ENCODE measurements at regions not wholly inside any gene's neighbourhood (a gene's known extent, or its start where the extent isn't known, plus 50 kb on each side); places are given as distances from the start of the nearest gene placed in this dataset.
"Not testable (repeated sequence)": the region's sequence is repeated elsewhere in the genome, so short reads cannot be mapped to it uniquely, and the experiment has no call there.

DNA sequence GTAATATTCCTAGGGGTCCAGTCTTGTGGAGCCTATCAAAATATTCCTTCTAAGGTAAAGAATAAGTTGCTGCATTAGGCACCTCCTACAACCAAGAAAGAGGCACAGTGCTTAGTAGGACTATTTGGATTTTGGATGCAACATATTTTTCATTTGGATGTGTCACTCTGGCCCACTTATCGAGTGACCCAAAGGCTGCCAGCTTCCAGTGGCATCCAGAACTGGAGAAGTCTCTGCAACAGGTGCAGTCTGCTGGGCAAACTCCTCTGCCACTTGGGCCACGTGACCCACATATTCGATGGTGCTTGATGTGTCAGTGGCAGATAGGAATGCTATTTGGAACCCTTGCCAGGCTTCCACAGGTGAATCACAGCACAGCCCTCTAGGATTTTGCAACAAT, 151.7 kb downstream of the RBMY1A1 start:
- H3K4me1 ChIP-seq (ENCODE audit: control insufficient read depth in 1 of 2, extremely low read depth in 1 of 2, insufficient read depth in 2 of 2, low read length in 2 of 2); ATAC-seq (replicated peaks in 1 of 4); H3K9me3 ChIP-seq; H3K4me3 Mint-ChIP-seq; POLR2A ChIA-PET; H3K4me3 ChIP-seq (ENCODE audit: control insufficient read depth in 1 of 2, extremely low read depth in 1 of 2, low read length in 1 of 2); H3K27ac ChIP-seq (ENCODE audit: low read length); H3K4me1 Mint-ChIP-seq; H3K9me3 Mint-ChIP-seq; CTCF ChIA-PET; H3K36me3 ChIP-seq (ENCODE audit: control insufficient read depth in 2 of 2, extremely low read depth in 1 of 2, insufficient read depth in 1 of 2, low read length in 1 of 2); H3K27me3 Mint-ChIP-seq; H3K27ac Mint-ChIP-seq; H3K27me3 ChIP-seq (replicated peaks in 1 of 2; ENCODE audit: control insufficient read depth in 2 of 2, extremely low read depth in 1 of 2, insufficient read depth in 2 of 2, low read length in 1 of 2); H3K36me3 Mint-ChIP-seq; DNase-seq: not testable (repeated sequence)
- no CpG with 5 or more reads among the region's 3 CpGs for WGBS (ENCODE audit: insufficient coverage)

DNA sequence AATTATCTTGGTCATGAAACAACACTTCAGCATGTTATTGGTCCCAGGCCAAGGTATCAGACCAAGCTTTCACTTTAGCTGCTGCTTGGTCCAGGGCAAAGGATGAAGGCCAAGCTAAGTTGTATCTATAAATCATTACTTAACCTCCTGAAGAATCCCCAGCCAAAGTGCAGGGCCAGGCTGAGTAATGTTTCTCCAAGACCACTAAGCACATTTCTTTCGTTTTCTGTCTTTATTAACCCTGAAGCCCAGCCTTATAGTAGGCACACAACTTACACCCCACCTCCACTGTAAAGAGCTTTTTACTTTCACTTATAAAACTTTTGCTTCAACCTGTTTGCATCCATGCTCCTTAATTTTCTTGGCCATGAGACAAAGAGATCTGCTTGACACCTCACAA, 167.3 kb downstream of the RBMY1A1 start:
- H3K27ac ChIP-seq (ENCODE audit: low read length); H3K27me3 ChIP-seq (replicated peaks in 1 of 2; ENCODE audit: control insufficient read depth in 2 of 2, extremely low read depth in 1 of 2, insufficient read depth in 2 of 2, low read length in 1 of 2); H3K27ac Mint-ChIP-seq; H3K9me3 Mint-ChIP-seq; DNase-seq; H3K9me3 ChIP-seq; H3K4me1 ChIP-seq (ENCODE audit: control insufficient read depth in 1 of 2, extremely low read depth in 1 of 2, insufficient read depth in 2 of 2, low read length in 2 of 2); H3K27me3 Mint-ChIP-seq; ATAC-seq (replicated peaks in 1 of 4); H3K36me3 Mint-ChIP-seq; H3K4me3 ChIP-seq (ENCODE audit: control insufficient read depth in 1 of 2, extremely low read depth in 1 of 2, low read length in 1 of 2); CTCF ChIA-PET; POLR2A ChIA-PET; H3K36me3 ChIP-seq (ENCODE audit: control insufficient read depth in 2 of 2, extremely low read depth in 1 of 2, insufficient read depth in 1 of 2, low read length in 1 of 2); H3K4me3 Mint-ChIP-seq; H3K4me1 Mint-ChIP-seq: not testable (repeated sequence)
- no CpG with 5 or more reads among the region's 1 CpG for WGBS (ENCODE audit: insufficient coverage)

DNA sequence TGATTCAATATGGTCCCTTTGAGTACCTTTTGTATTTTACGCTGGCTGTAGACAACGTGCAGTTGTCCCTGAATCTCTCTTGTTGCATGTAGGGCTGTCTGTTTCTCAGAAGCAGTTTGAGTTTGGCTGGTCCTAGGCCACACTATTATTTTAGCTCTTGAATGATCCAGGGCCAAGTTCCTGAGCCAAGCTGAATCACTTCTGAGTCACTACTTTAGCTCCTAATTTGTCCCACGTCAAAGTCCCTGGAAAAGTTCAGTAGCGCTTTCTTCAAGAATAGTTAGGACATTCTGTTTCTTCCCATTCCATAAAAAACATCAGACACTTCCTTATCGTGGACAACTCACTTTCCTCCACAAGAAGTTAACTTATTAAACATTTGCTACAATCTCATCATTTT, 168.2 kb downstream of the RBMY1A1 start:
- H3K36me3 Mint-ChIP-seq; POLR2A ChIA-PET; H3K4me3 ChIP-seq (ENCODE audit: control insufficient read depth in 1 of 2, extremely low read depth in 1 of 2, low read length in 1 of 2); H3K27ac Mint-ChIP-seq; H3K27me3 Mint-ChIP-seq; H3K36me3 ChIP-seq (ENCODE audit: control insufficient read depth in 2 of 2, extremely low read depth in 1 of 2, insufficient read depth in 1 of 2, low read length in 1 of 2); H3K27ac ChIP-seq (ENCODE audit: low read length); H3K9me3 Mint-ChIP-seq; H3K4me1 ChIP-seq (ENCODE audit: control insufficient read depth in 1 of 2, extremely low read depth in 1 of 2, insufficient read depth in 2 of 2, low read length in 2 of 2); H3K4me3 Mint-ChIP-seq; H3K9me3 ChIP-seq; H3K27me3 ChIP-seq (replicated peaks in 1 of 2; ENCODE audit: control insufficient read depth in 2 of 2, extremely low read depth in 1 of 2, insufficient read depth in 2 of 2, low read length in 1 of 2); DNase-seq; H3K4me1 Mint-ChIP-seq; CTCF ChIA-PET; ATAC-seq (replicated peaks in 1 of 4): not testable (repeated sequence)
- no CpG with 5 or more reads among the region's 5 CpGs for WGBS (ENCODE audit: insufficient coverage)

DNA sequence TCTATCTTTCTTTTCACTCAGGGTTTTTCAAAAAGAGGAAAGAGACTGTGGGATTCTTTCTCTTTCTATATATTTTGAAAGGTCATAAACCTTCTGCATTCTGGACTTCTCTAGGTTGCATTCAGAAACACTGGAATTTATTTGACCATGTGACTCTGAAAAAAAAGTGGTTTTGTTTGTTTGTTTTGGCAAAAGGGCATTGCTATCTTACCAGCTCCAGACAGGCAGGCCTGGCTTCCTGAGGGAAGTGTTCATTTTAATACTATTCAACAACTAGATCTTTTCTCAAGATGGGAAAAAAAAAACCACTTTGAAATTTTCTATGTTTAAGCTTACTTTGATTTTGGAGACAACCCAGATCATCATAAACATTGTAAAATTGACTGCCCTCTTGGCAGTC, 170.6 kb downstream of the RBMY1A1 start:
- ATAC-seq (replicated peaks in 1 of 4), result no peak
- CTCF ChIA-PET, result no interaction called here
- Histone ChIP-seq H3K9me3 (no peaks in the 10 kb centered on the region), H3K36me3 (ENCODE audit: control insufficient read depth in 2 of 2, extremely low read depth in 1 of 2, insufficient read depth in 1 of 2, low read length in 1 of 2) (no peaks in the 10 kb centered on the region), H3K4me3 (ENCODE audit: control insufficient read depth in 1 of 2, extremely low read depth in 1 of 2, low read length in 1 of 2) (no peak overlapping the region), H3K4me1 (ENCODE audit: control insufficient read depth in 1 of 2, extremely low read depth in 1 of 2, insufficient read depth in 2 of 2, low read length in 2 of 2) (no peaks in the 10 kb centered on the region), H3K27me3 (replicated peaks in 1 of 2; ENCODE audit: control insufficient read depth in 2 of 2, extremely low read depth in 1 of 2, insufficient read depth in 2 of 2, low read length in 1 of 2) (no peaks in the 10 kb centered on the region), H3K27ac (ENCODE audit: low read length) (no peak overlapping the region)
- H3K4me3 Mint-ChIP-seq, result no peak overlapping the region
- no peaks in the 10 kb centered on the region for H3K36me3 Mint-ChIP-seq
- H3K9me3 Mint-ChIP-seq, result peaks cover 0 to 4% (median 0%) of the 10 kb centered on the region in 3 donors
- no peak overlapping the region for H3K27ac Mint-ChIP-seq
- H3K4me1 Mint-ChIP-seq, result no peaks in the 10 kb centered on the region
- DNase-seq, result no peak
- POLR2A ChIA-PET, result no interaction called here
- H3K27me3 Mint-ChIP-seq, result no peaks in the 10 kb centered on the region

DNA sequence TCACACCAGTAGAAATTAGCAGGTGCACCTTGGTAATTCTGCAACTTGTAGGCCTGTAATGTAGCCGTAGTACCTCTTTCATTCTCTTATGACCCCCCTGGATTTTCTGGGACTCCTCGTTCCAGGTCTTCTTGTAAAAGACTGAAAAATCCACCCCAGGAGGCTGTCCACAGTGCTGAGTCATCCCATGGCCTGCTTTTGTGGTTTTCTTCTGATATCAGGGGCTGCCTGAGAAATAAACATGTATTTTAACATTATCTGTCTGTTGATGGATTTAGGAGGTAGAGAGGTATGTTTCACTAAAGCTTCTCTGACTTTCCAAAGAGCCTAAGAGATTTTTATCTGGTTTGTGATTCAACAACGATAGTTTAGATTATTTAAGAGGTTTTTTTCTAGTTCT, 171.9 kb downstream of the RBMY1A1 start:
- H3K36me3 Mint-ChIP-seq; H3K27me3 ChIP-seq (replicated peaks in 1 of 2; ENCODE audit: control insufficient read depth in 2 of 2, extremely low read depth in 1 of 2, insufficient read depth in 2 of 2, low read length in 1 of 2); H3K4me1 ChIP-seq (ENCODE audit: control insufficient read depth in 1 of 2, extremely low read depth in 1 of 2, insufficient read depth in 2 of 2, low read length in 2 of 2); CTCF ChIA-PET; H3K36me3 ChIP-seq (ENCODE audit: control insufficient read depth in 2 of 2, extremely low read depth in 1 of 2, insufficient read depth in 1 of 2, low read length in 1 of 2); H3K4me1 Mint-ChIP-seq; POLR2A ChIA-PET; H3K9me3 Mint-ChIP-seq; H3K4me3 Mint-ChIP-seq; H3K27ac ChIP-seq (ENCODE audit: low read length); H3K27ac Mint-ChIP-seq; H3K4me3 ChIP-seq (ENCODE audit: control insufficient read depth in 1 of 2, extremely low read depth in 1 of 2, low read length in 1 of 2); H3K9me3 ChIP-seq; ATAC-seq (replicated peaks in 1 of 4); H3K27me3 Mint-ChIP-seq; DNase-seq: not testable (repeated sequence)
- no CpG with 5 or more reads among the region's 3 CpGs for WGBS (ENCODE audit: insufficient coverage)

DNA sequence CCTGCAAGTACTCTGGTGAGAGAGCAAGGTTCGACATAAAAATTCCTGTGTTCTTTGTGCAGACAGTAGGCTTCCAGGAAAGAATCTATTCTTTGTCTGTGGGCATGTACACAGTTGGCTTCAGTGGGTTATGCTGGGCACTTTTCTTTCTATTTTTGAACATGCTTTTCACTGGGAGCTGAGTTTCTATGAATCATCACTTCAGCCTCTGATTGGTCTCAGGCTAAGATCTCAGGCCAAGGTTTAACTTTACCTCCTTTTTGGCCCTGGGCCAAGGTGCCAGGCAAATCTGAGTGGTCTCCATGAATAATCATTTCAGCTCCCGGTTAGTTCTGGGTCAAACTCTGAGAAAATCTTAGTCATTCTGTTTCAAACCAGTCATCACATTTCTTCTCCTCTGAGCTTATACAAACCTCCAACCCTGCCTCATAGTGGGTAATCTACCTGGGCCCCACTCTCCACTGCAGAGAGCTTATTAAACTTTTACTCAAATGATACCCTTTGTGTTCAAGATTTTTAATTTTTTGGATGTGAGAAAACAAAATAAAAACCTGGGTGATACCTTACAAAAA, 158.8 kb downstream of the RBMY1D start:
- H3K4me1 ChIP-seq (ENCODE audit: control insufficient read depth in 1 of 2, extremely low read depth in 1 of 2, insufficient read depth in 2 of 2, low read length in 2 of 2); H3K36me3 ChIP-seq (ENCODE audit: control insufficient read depth in 2 of 2, extremely low read depth in 1 of 2, insufficient read depth in 1 of 2, low read length in 1 of 2); H3K27ac Mint-ChIP-seq; H3K4me3 Mint-ChIP-seq; DNase-seq; CTCF ChIA-PET; ATAC-seq (replicated peaks in 1 of 4); H3K9me3 Mint-ChIP-seq; H3K27me3 Mint-ChIP-seq; POLR2A ChIA-PET; H3K36me3 Mint-ChIP-seq; H3K4me1 Mint-ChIP-seq; H3K9me3 ChIP-seq; H3K27me3 ChIP-seq (replicated peaks in 1 of 2; ENCODE audit: control insufficient read depth in 2 of 2, extremely low read depth in 1 of 2, insufficient read depth in 2 of 2, low read length in 1 of 2); H3K27ac ChIP-seq (ENCODE audit: low read length); H3K4me3 ChIP-seq (ENCODE audit: control insufficient read depth in 1 of 2, extremely low read depth in 1 of 2, low read length in 1 of 2): not testable (repeated sequence)
- no CpG with 5 or more reads among the region's 2 CpGs for WGBS (ENCODE audit: insufficient coverage)

DNA sequence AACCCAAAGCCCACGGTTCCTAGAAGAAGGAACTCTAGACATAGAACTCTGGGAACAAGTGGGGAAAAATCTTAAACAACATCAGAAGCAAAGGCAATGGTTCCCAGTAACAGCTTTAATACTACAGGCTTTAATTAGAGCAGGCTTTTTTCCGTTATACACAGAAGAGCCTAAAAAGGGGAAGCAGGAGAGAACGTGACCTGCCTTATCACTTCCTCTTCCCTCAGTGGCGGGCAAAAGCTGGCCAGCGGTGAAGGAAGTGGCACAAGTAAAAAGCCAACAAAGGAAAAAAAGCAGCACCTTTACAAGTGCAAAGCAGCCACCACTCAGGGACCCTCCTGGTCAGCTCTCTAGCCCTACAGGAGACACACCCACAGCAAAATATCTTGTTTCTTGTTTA, 149.3 kb downstream of the RBMY1D start:
- H3K36me3 Mint-ChIP-seq; ATAC-seq (replicated peaks in 1 of 4); H3K27me3 Mint-ChIP-seq; CTCF ChIA-PET; H3K4me1 ChIP-seq (ENCODE audit: control insufficient read depth in 1 of 2, extremely low read depth in 1 of 2, insufficient read depth in 2 of 2, low read length in 2 of 2); H3K4me3 ChIP-seq (ENCODE audit: control insufficient read depth in 1 of 2, extremely low read depth in 1 of 2, low read length in 1 of 2); H3K9me3 ChIP-seq; H3K4me1 Mint-ChIP-seq; H3K36me3 ChIP-seq (ENCODE audit: control insufficient read depth in 2 of 2, extremely low read depth in 1 of 2, insufficient read depth in 1 of 2, low read length in 1 of 2); H3K27ac Mint-ChIP-seq; H3K4me3 Mint-ChIP-seq; H3K27me3 ChIP-seq (replicated peaks in 1 of 2; ENCODE audit: control insufficient read depth in 2 of 2, extremely low read depth in 1 of 2, insufficient read depth in 2 of 2, low read length in 1 of 2); H3K27ac ChIP-seq (ENCODE audit: low read length); H3K9me3 Mint-ChIP-seq; POLR2A ChIA-PET; DNase-seq: not testable (repeated sequence)
- WGBS (ENCODE audit: insufficient coverage), result no CpG with 5 or more reads among the region's 5 CpGs
